ENCODE measurements at regions not wholly inside any gene's neighbourhood (a gene's known extent, or its start where the extent isn't known, plus 50 kb on each side); places are given as distances from the start of the nearest gene placed in this dataset.

GRCh38 chr12:107544937-107545336 is 140.7 kb upstream of the PWP1 start:
- no peak overlapping the region for H3K4me3 ChIP-seq (ENCODE audit: low read depth, low read length)
- in situ Hi-C loops (cut with HindIII; ENCODE audit: low sequenced_read_pairs): no loop called here
- no peak for TF ChIP-seq CTCF (IDR thresholded peaks at IDR 0.05; ENCODE audit: low read depth, low read length)
- no peak for DNase-seq (ENCODE audit: low read depth, low spot score)

DNA sequence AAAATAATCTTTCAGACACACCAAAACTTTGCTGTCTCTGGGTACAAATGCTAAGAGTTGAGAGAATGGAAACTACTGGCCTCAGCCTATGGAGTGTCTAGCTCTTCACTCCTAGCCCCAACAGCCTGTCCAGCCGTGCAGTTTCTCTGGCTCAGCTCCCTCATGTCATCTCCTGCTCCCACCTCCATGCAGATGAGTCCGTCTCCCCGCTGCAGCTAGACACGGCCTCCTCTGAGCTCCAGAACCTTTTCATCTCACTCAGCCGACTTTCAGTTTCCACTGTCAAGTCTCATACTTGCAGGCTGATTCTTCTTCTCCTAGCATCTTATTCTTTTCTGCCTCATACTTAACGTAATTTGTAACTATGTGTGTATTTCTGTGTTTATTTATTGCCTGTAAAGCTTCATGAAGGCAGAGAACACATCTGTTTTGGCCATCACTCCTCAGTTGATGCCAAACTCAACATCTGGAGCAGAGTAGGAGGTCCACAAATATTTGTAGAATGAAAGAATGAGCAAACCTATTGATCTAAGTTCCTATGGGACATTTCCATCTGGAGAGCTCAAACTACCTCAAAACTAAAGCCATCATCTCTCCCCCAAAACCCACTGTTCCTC is 139.8 kb upstream of the PWP1 start:
- H3K4me3 ChIP-seq (ENCODE audit: low read depth, low read length): no peak overlapping the region
- in situ Hi-C loops (cut with HindIII; ENCODE audit: low sequenced_read_pairs): no loop called here
- no peak for TF ChIP-seq CTCF (IDR thresholded peaks at IDR 0.05; ENCODE audit: low read depth, low read length)
- no peak for DNase-seq (ENCODE audit: low read depth, low spot score)

GRCh38 chr12:107547389-107547788 is 138.2 kb upstream of the PWP1 start:
- in situ Hi-C loops (cut with HindIII; ENCODE audit: low sequenced_read_pairs): no loop called here
- TF ChIP-seq CTCF (IDR thresholded peaks at IDR 0.05; ENCODE audit: low read depth, low read length): no peak
- no peak for DNase-seq (ENCODE audit: low read depth, low spot score)
- H3K4me3 ChIP-seq (ENCODE audit: low read depth, low read length): no peak overlapping the region

- TF ChIP-seq CTCF (IDR thresholded peaks at IDR 0.05; ENCODE audit: low read depth, low read length): no peak
- in situ Hi-C loops (cut with HindIII; ENCODE audit: low sequenced_read_pairs): no loop called here
- DNase-seq (ENCODE audit: low read depth, low spot score): no peak
- no peak overlapping the region for H3K4me3 ChIP-seq (ENCODE audit: low read depth, low read length)
Measured at GRCh38 chr12:107549651-107550480, 135.7 kb upstream of the PWP1 start.

DNA sequence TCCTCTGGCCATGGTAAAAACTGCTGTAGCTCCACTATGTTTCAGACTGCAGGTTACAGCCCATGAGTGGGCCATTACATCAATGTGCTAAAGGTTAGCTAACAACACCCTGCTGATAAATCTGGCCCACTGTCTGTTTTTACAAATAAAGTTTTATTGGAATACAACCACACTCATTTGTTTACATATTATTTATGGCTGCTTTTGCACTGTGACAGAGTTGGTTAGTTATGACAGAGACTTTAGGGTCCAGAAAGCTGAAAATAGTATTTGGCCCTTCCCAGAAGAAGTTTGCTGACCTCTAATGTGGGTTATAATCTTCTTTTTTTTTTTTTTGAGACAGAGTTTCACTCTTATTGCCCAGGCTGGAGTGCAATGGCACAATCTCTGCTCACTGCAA is 134.2 kb upstream of the PWP1 start:
- no peak overlapping the region for H3K4me3 ChIP-seq (ENCODE audit: low read depth, low read length)
- no peak for TF ChIP-seq CTCF (IDR thresholded peaks at IDR 0.05; ENCODE audit: low read depth, low read length)
- in situ Hi-C loops (cut with HindIII; ENCODE audit: low sequenced_read_pairs): no loop called here
- DNase-seq (ENCODE audit: low read depth, low spot score): no peak

- H3K4me3 ChIP-seq (ENCODE audit: low read depth, low read length): no peak overlapping the region
- in situ Hi-C loops (cut with HindIII; ENCODE audit: low sequenced_read_pairs): no loop called here
- DNase-seq (ENCODE audit: low read depth, low spot score): no peak
- TF ChIP-seq CTCF (IDR thresholded peaks at IDR 0.05; ENCODE audit: low read depth, low read length): no peak
Measured at GRCh38 chr12:107552263-107552662, 133.3 kb upstream of the PWP1 start.

Measured in astrocyte of the spinal cord (primary cell).